ENCODE measurements at regions not wholly inside any gene's neighbourhood (a gene's known extent, or its start where the extent isn't known, plus 50 kb on each side); places are given as distances from the start of the nearest gene placed in this dataset.

DNA sequence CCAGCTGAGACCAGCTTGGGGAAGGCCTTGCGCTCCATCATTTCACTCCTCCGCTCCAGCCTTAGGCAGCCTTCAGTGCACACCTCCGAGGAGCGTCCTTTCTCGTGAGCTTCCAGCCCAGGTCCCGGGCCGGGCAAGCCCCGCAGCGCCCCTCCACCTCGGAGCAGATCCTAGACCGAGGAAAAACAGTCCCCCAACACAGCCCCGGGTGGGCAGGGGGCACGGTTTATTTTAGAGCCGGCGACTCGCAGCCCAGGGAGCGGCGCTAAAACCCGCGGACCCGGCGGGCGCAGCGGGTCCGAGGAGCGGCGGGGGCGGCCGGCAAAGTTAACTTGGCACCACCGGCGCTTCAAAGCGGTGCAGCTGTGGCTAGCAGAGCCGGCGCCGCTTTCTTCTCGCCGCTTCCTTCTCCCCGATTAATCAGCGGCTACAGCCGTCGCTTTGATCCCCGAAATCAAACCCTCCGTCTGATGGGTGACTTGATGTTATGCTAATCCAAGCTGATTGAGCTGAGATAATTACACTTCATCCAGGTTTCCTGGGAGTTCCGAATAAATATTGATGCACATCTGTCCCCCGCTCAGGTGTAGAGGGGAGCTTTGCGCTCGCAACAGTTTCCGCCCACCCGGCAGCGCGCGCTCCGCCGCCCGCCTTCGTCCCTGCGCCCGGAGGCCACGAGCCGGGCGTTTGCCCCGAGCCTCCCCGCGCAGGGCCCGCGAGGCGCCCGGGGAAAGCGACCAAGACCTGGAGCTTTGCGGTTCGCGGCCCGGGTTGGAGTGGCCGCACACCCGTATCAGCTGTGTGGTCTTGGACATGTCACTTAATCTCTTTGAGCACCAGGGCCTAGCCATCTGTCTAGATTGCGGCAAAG, 192.7 kb downstream of the BUD13 start:
- 4% methylated on average over 56 of the region's 76 CpGs for WGBS
- H3K9me3 ChIP-seq: no peaks in the 10 kb centered on the region
- H3K27ac ChIP-seq: no peak overlapping the region
- TF ChIP-seq POLR2AphosphoS5 (IDR thresholded peaks at IDR 0.05) (no peak), POLR2A (IDR thresholded peaks at IDR 0.05) (no peak), CTCF (IDR thresholded peaks at IDR 0.05) (no peak)
- H3K4me1 ChIP-seq (replicated peaks): no peaks in the 10 kb centered on the region
- intact Hi-C loops (cut with DNase I): no loop called here
- no peaks in the 10 kb centered on the region for H3K36me3 ChIP-seq
- DNase-seq (ENCODE audit: low spot score): no peak
- H3K27me3 ChIP-seq (replicated peaks; ENCODE audit: insufficient read depth): peaks cover 18% of the 10 kb centered on the region
- H3K4me3 ChIP-seq: no peak overlapping the region

DNA sequence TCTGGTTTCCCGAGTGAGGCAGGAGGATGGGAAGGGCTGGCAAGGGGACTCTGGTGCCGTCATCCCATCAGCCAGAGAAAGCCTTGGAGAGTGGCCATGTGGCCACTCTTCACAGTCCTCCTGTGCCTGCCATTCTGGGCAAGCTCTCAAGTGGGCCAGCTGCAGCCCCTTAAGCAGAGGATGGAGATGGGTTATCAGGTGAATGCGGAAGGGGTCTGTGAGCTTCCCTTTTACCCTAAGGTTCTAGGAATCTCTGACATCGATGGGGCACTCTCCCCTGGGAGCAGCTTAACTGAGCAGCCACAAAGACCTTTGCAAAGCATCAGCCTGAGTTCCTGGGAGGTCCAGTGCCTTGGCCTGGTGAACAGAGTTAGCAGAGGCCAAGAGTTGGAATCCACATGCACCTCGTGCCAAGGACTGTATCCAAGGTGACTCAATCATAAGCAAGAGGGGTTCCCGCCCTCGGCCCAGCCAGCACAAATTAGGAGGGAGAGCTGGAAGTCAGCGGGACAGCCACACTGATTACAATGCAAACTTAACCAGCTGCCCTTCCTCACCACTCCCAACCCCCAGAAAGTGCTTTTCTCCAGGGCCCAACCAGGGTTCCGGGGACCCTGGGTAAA, 193.6 kb downstream of the BUD13 start:
- DNase-seq (ENCODE audit: low spot score): no peak
- H3K27ac ChIP-seq: no peak overlapping the region
- H3K36me3 ChIP-seq: no peaks in the 10 kb centered on the region
- intact Hi-C loops (cut with DNase I): no loop called here
- H3K4me1 ChIP-seq (replicated peaks): no peaks in the 10 kb centered on the region
- H3K4me3 ChIP-seq: no peak overlapping the region
- 17% methylated on average over 9 of the region's 9 CpGs for WGBS
- H3K9me3 ChIP-seq: no peaks in the 10 kb centered on the region
- TF ChIP-seq CTCF (IDR thresholded peaks at IDR 0.05): no peak
- no peak for TF ChIP-seq POLR2AphosphoS5 (IDR thresholded peaks at IDR 0.05)
- TF ChIP-seq POLR2A (IDR thresholded peaks at IDR 0.05): no peak
- peaks cover 18% of the 10 kb centered on the region for H3K27me3 ChIP-seq (replicated peaks; ENCODE audit: insufficient read depth)

DNA sequence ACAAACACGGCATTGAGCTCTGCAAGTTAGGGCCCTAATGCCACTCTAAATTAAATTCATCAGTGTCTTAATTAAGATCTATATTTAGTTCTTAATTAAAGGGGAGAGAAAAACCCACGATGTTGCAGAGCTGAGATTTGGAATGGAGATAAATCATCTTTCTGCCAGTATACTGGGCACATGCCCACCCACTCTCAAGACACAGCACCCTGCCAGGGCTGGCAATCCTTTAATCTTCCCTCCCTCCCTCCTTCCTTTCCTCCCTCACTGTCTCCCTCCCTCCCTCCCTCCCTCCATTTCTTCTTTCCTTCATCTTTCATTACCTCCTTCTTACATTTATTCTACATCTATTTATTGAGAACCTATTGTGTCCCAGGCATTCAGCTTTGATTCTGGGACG, 194.8 kb downstream of the BUD13 start:
- Histone ChIP-seq H3K4me1 (replicated peaks) (no peaks in the 10 kb centered on the region), H3K27me3 (replicated peaks; ENCODE audit: insufficient read depth) (peaks cover 18% of the 10 kb centered on the region), H3K4me3 (no peak overlapping the region), H3K27ac (no peak overlapping the region), H3K9me3 (no peaks in the 10 kb centered on the region), H3K36me3 (no peaks in the 10 kb centered on the region)
- no peak for TF ChIP-seq POLR2AphosphoS5 (IDR thresholded peaks at IDR 0.05)
- no peak for TF ChIP-seq POLR2A (IDR thresholded peaks at IDR 0.05)
- 62% methylated on average over 3 of the region's 3 CpGs for WGBS
- no peak for DNase-seq (ENCODE audit: low spot score)
- intact Hi-C loops (cut with DNase I): no loop called here

- H3K4me1 ChIP-seq (replicated peaks): no peaks in the 10 kb centered on the region
- 39% methylated on average over 4 of the region's 4 CpGs for WGBS
- H3K36me3 ChIP-seq: no peaks in the 10 kb centered on the region
- TF ChIP-seq CTCF (IDR thresholded peaks at IDR 0.05) (no peak), POLR2AphosphoS5 (IDR thresholded peaks at IDR 0.05) (no peak), POLR2A (IDR thresholded peaks at IDR 0.05) (no peak)
- no peak overlapping the region for H3K27ac ChIP-seq
- H3K4me3 ChIP-seq: no peak overlapping the region
- intact Hi-C loops (cut with DNase I): no loop called here
- no peak for DNase-seq (ENCODE audit: low spot score)
- H3K27me3 ChIP-seq (replicated peaks; ENCODE audit: insufficient read depth): peaks cover 18% of the 10 kb centered on the region
- H3K9me3 ChIP-seq: no peaks in the 10 kb centered on the region
Measured at GRCh38 chr11:116577273-116577672, 195.5 kb downstream of the BUD13 start.

- TF ChIP-seq POLR2A (IDR thresholded peaks at IDR 0.05) (no peak), CTCF (IDR thresholded peaks at IDR 0.05) (no peak), POLR2AphosphoS5 (IDR thresholded peaks at IDR 0.05) (no peak)
- intact Hi-C loops (cut with DNase I): no loop called here
- Histone ChIP-seq H3K4me3 (no peak overlapping the region), H3K27ac (no peak overlapping the region), H3K36me3 (no peaks in the 10 kb centered on the region), H3K4me1 (replicated peaks) (no peaks in the 10 kb centered on the region), H3K27me3 (replicated peaks; ENCODE audit: insufficient read depth) (peaks cover 16% of the 10 kb centered on the region), H3K9me3 (no peaks in the 10 kb centered on the region)
- 16% methylated on average over 2 of the region's 2 CpGs for WGBS
- DNase-seq (ENCODE audit: low spot score): no peak
Measured at GRCh38 chr11:116576526-116576925, 196.3 kb downstream of the BUD13 start.

Data from prostate gland (tissue), 2 donors.